ENCODE measurements at regions not wholly inside any gene's neighbourhood (a gene's known extent, or its start where the extent isn't known, plus 50 kb on each side); places are given as distances from the start of the nearest gene placed in this dataset.
"Not testable (repeated sequence)": the region's sequence is repeated elsewhere in the genome, so short reads cannot be mapped to it uniquely, and the experiment has no call there.

DNA sequence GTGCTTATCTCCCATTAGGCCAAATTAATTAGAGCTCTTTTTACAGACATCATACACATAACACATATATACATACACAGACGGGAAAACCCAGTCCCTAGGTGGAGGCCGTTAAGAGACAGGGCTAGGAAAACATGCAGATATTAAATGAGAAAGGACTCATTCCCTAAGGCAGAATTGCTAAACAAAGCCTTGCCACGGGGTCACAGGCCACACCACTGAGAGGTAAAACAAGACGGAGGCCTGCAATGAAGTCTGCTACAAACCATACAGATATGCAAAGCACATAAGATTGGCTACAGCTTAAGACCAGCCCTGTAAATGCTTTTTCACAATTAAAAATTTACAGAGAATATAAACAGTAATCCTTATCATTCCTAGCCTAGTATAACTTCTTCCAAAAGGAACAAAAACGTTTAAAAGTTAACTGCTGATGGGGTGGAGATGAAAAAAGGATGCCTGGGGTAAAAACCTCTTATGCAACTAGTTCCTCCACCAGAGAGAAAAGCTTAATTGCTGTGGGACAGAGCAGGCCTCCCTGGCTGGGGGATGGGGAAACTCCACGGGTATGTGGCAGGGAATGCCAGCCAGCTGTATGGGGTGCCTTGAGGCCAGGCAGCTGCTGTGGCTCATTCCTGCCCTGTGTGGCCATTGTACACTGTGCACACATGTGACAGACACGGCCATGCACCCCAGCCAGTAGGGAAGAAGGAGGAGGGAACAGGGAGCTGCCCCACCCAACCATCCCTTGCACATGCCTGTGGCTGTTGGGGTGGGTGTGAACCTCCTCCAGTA is 481.4 kb upstream of the LMCD1 start:
- DNase-seq, result no peak

DNA sequence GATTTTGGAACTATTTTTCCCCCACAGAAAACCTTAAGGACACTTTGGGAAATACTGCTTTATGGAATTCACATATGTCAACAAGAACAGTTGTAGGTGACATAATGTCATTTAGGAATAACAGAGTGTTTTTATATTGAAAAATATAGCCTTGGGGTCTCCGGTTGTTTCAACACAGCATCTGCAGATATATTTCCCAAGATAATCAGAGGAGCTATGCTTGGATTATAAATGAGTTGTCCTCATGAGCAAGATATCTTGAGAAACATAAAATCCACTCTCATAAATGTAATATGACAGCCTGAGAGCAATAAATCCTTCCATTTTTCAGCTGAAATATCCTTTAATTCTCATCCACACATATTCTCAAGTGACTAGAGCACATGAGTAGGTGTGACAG is 473.7 kb upstream of the LMCD1 start:
- DNase-seq, result no peak

DNA sequence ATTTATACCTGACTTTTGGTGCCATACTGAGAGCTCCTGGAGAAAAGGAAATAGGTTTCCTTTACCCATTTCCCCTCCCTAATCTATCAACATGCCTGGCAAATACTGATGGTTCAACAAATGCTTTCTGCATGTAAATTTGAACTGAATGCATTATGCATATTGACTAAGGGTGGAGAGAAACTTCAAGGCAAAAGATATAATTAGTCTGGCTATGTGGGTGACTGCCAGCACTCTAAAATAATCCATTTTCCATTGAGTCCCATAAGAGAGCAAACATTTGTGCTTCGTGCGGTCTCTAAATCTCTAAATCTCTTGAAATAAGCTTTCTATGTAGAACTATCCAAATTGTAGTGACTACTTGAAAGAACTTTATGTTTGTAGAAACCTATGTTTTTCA is 451.3 kb upstream of the LMCD1 start:
- no peak for DNase-seq

DNA sequence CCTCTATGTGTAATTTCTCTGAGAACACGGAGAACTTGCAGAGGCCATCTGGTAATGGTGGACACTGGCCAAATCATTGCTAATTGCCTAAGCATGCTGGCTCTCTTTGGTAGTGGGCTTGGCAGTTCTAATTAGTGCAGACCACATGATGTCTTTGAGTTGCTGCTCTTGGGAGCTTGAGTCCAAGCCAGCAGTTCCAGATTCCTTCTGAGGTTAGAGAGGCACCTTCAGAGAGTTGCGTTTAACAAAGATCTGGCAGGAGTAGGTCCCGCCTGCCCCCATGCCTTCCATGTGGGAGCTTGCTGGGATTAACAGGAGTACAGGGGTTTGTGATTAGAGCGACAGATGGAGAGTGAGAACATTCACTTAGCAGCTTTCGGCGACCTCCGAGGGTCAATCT is 449.0 kb upstream of the LMCD1 start:
- DNase-seq, result no peak

DNA sequence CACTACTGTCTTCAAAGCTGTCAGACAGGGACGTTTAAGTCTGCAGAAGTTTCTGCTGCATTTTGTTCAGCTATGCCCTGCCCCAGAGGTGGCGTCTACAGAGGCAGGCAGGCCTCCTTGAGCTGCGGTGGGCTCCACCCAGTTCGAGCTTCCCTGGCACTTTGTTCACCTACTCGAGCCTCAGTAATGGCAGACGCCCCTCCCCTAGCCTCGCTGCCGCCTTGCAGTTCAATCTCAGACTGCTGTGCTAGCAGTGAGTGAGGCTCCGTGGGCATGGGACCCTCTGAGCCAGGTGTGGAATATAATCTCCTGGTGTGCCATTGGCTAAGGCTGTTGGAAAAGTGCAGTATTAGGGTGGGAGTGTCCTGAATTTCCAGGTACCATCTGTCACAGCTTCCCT is 433.5 kb upstream of the LMCD1 start:
- DNase-seq, result not testable (repeated sequence)

DNA sequence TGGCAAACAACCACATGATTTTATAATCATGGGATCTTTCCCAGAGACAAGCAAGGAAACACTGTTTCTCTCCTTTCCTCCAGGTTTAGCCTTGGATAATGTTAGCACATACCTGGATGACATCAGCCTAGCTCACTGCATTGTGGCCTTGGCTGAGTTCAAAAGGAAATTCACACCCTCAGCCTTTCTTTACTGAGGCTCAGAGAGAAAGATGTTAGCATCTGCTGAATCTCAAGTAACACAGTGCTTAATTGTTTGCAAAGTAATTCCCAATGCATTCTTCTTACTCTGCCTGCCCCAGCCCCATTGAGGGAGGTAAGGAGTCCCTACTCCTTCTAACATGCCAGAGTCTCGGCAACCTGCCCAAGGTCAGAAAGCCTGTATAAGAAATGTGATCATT is 432.2 kb upstream of the LMCD1 start:
- DNase-seq, result no peak

DNA sequence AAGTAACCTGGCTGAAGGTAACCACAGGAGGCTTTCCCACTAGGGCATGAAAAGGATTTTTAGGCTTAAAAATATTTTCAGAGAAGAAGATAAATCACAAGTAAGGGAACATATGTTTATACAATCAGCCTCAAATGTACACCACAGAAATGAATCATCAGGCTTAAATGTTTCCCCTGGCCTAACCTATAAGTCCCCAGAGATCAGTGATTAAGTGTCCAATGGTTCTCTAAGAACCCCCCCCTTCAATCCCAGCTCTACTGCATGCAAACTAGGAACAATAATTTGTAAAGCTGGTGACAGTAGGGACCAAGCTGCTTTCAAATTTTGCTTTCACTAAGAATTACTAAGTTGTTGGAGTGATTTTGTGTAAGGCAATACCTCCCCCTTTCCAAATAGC is 431.6 kb upstream of the LMCD1 start:
- DNase-seq, result no peak

DNA sequence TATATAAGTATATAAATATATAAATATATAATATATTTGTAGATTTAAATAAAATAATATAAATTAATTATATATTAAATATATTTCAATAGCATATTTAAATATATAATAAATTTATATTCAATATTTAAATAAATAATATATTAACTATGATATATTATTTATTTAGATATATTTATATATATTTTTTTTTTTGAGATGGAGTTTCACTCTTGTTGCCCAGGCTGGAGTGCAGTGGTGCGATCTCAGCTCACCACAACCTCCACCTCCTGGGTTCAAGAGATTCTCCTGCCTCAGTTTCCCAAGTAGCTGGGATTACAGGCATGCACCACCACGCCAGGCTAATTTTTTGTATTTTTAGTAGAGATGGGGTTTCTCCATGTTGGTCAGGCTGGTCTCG is 426.9 kb upstream of the LMCD1 start:
- DNase-seq, result not testable (repeated sequence)

DNA sequence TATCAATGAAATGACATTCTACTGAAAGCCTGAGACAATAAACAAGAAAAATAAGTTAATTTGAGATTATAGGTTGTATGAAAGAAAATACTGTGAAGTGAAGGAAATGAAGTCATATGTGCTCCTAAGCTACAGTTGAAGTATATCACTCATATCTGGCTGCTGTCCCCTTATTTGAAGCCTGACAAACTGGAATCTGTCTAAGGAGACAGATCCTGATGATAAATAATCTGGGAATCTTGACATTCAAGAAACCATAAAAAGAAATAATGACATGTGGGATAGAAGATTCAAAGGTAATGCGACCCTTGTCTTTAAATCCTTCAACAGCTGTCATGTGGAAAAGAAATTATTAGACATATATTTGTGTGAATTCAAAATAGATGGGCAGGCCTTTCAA is 424.5 kb upstream of the LMCD1 start:
- DNase-seq, result no peak

DNA sequence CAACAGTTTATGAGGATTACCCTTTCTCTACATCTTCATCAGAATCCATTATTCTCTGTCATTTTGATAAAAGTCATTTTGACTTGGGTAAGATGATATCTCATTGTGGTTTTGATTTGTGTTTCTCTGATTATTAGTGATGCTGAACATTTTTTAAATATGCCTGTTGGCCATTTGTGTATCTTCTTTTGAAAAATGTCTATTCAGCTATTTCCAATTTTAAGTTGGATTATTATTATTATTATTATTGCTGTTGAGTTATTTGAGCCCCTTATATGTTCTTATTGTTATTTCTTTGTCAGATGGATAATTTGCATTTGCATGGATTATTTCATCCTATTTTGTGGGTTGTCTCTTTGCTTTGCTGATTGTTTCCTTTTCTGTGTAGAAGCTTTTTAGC is 421.2 kb upstream of the LMCD1 start:
- DNase-seq, result no peak

DNA sequence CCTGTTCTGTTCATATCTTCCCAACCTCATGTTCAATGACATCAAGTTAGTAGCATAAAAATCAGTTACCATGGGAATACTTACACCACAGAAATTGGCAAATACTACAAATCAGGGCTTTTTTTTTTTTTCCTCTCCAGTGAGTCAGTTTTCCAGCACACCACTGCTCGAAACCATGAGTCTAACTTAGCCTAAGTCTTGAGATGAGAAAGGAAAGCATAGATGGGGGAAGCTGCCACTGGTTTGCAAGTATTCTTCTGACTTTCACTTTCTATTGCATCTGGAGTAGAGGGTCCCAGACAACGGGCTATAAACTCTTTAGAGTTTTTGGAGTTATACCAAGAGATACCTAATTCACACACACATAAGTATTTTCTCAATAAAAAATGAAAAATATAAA is 416.1 kb upstream of the LMCD1 start:
- no peak for DNase-seq

DNA sequence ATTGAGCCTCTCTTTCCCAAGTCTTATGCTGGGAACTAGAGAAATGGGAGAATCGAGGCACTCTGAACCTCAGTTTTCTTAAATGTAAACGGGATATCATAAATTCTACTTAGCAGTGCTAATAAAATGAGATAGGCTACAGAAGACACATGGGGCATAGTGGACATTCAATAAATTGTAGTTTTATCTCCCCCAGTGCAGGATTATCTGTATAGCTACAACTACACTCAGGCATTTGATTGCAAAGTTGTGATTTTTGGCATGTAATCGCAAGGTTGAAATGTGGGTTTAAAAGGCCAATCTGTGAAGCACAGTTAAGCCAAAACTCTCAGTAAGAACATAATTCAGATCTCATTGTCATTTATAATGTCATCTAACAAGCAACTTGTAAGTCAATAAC is 413.7 kb upstream of the LMCD1 start:
- DNase-seq, result no peak

DNA sequence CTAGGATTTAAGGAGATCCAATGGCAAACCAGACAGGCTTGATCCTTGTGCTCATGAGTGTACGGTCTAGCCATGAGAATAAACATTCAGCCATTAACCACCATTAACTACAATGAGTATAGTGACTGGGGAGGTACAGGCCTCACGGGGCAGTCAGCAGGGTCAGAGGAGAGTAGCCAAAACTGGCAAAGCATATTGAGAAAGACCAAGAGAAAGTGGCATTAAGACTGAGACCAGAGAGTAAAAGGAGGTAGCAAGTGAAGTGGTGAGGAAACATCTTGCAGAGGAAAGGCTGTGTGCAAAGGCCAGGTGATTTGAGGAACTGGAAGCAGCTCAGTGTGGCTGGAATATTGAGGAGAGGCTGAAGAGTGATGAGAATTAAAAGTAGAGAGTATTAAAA is 407.2 kb upstream of the LMCD1 start:
- no peak for DNase-seq

DNA sequence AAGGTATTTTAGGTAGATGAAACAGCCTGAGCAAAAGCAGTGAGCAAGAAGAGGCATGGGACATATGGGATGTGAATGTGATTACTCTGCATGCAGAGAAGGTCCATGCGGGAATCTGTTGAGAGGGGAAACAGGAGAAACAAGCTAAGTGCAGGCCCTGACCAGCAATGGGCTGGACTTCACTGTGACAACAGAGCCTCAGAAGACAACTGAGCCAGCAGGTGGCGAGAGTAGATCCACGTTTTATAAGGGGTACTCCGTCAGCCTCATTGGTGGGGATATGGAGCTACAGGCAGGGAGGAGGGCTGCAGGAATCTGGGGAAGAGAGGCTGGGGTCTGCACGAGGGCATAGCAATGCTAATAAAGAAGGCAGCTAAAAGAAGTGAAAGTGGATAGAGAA is 405.9 kb upstream of the LMCD1 start:
- no peak for DNase-seq

DNA sequence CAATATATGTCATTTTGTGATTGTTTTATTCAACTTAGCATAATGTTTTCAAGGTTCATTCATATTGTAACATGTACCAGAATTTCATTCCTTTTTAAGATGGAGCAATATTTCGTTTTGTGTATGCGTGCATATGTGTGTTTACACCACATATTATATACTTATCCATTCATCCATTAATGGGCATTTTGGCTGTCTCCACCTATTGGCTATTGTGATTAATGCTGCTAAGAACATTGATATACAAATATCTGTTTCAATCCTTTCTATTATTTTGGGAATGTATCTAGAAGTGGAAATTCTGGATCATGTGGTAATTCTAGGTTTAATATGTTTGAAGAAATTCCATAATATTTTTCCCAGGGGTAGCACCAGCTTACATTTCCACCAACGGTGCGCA is 403.9 kb upstream of the LMCD1 start:
- no peak for DNase-seq

DNA sequence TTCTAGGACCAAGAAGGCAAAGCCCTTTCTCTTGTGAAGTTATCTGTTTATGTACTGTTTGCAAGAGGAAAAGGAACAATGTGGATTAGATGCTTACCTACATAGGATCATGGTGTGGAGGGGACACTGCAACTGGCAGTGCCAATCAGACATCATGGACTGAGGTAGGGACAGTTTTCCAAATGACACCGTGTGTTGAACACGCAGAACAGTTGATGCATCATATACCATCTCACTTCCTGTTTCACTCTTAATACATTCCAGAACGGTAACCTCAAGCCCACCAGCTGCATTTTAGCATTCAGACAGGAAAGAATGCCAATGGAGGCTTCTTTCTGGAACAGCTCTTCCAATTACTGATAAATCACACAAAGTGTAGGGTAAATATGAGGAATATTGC is 397.7 kb upstream of the LMCD1 start:
- DNase-seq, result no peak

DNA sequence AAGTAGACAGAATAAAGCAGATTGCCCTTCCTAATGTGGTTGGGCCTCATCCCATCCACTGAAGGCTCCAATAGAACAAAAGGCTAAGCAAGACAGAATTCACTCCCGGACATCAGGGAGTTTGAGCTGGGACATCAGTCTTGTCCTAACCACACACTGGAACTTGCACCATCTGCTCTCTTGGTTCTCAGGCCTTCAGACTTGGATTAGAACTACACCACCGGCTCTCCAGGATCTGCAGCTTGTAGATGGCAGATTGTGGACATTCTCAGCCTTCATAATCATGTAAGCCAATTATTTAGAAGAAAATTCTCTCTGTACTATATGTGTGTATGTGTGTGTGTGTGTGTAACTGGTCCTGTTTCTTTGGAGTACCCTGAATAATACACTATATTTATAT is 394.7 kb upstream of the LMCD1 start:
- DNase-seq, result no peak

DNA sequence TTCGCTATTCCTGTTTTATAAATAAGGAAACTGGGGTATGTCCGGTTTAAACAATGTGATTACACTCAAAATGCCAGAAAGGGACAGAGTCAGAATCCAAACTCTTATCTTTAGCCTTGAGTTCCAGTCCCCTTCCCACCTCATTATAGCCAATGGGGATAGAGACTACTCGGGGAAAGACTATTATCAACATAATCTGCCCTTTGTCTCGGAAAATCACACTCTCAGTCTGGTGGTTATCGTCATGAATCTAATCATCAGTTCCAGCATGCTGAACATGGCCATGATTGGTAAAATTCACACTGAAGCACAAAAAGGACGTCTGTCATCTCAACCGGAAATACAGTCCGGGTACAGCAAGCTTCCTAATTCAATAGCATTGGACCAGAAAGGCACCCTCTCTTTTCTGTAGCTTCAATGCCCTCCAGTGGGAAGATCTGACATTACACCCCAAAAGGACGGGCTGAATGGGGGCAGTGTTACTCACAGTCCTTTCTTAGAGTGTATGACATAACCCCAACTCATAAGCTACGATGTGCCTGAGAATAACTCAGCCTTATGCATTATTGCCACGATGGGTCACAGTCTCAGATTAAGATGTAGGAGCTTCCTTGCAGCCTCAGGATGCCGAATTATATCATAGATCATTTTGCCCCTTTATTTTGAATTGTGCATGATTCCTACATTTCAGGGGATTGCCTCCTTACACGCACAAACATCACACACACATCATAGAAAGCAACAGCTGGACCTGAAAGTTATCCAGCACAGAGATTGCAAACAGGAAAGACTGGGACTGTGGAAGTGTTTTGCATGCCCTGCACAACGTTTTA is 390.4 kb upstream of the LMCD1 start:
- DNase-seq, result no peak

DNA sequence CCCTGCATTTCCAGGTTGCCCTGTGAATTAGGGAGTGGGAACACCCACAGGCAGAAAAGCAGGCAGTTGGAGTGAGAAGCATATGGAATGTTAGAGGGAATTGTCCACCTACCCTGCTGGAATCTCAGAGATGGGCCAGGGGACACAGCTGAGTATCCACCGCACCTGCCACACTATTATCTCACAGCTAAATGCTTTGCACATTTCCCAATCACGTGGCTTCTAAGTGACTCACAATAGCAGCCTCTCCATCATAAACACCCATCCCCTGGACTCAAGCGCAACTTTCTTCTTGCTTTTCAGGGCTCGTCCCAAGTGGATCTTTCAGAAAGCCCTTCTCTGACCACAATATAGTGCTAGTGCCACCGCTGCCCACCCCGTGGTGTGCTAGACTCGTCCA is 389.0 kb upstream of the LMCD1 start:
- DNase-seq, result no peak

DNA sequence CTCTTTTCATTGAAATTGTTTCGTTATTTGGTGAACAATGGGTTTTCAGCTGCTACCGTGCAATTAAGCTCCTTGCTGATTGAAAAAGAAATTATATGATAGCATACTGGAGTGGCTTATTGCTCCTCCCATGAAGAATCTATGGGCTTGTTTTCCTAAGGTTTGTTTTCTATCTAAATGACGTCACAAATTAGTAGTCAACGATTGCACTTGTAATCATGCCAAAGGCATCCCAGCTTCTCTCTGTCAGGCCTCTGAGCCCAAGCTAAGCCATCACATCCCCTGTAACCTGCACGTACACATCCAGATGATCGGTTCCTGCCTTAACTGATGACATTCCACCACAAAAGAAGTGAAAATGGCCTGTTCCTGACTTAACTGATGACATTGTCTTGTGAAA is 388.0 kb upstream of the LMCD1 start:
- DNase-seq, result no peak

DNA sequence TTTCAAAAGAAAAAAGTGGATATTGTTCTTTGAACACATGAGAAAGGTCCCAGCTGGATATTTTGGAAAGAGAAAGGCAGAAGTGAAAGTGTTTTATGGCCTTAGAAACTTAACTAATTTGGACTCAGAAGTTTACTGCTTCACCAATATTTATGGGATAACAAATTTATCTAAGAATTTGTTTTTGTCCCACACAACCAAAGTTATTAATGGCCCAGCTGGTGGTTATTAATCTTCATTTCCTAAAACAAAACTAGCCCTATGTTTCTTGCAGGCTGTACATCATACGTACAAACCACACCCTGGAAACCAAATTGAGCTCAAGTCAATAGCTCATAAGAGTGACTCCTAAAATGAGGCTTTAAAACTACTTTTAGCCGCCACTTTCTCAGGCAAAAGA is 372.9 kb upstream of the LMCD1 start:
- DNase-seq, result no peak

DNA sequence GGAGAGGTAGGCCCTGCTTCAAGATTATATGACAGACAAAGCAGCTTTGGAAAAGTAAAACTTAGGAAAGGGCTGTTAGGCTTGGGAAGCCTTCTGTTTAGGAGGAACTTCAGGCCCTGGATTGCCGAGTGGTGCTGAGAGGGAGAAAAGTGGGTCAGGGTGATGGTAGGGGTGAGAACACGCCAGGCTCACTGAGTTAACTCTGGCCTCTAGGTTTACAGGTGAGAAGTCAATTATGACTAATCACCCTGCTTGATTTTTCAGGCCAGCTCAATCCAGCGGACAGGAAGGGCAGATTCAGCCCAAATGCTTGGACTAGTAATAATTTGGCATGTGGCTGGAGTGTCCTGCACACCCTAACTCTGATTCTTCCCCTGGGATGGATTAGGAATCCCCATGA is 365.1 kb upstream of the LMCD1 start:
- DNase-seq, result no peak

DNA sequence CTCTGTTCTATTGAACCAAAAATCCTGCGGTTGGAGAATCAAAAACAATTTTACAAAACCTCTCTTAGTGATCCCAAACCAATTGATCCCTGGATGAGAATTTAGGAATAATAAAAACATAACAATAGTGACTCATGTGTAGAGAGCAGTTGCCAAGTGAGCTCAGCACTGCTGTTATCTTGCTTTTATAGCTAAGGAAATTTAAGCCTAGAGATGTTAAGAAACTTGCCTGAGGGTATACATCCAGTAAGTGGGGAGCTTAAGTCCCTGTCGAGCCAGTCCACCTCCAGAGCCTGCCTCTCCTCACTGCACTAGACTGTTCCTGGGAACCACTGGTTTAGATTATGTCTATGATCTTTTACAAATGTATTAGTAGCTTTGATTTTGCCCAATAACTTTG is 358.4 kb upstream of the LMCD1 start:
- no peak for DNase-seq

DNA sequence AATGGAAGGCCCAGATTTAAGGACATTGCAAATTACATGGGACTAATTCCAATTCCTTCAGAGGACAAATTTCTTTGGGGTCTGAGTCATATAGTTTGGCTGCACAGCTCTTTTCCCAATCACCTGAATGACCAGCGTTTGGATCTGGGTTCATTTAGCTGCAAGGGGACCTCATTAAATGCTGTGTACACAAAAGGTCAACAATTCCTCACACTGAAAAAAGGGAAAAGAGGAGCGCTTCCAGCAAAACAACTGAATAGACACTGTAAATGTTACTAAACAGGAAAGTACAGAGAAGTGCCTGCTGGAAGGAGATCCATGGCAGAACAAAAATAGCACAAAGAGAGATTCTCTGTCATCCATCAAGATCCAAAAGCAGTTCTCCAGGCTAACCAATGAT is 356.0 kb upstream of the LMCD1 start:
- no peak for DNase-seq

DNA sequence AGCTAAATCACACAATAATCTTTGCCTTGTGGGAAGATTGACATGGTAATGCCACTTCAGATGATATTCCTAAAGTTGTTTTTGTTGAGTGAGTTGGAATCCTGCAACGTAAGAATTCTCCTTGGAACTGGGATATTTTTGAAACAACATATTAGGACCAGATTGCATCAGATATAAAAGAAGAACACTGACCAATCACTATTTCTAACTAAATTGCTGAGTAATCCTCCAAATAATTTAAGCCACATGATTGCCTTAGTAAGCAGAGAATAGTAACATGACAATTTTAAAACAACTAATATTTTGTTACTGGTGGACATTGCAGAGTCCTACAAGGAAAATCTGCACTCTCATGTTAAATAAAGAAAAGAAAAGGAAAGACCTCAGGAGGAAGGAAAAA is 353.9 kb upstream of the LMCD1 start:
- no peak for DNase-seq

Measured in activated gamma-delta T cell (primary cell).